ENCODE measurements at regions not wholly inside any gene's neighbourhood (a gene's known extent, or its start where the extent isn't known, plus 50 kb on each side); places are given as distances from the start of the nearest gene placed in this dataset.

DNA sequence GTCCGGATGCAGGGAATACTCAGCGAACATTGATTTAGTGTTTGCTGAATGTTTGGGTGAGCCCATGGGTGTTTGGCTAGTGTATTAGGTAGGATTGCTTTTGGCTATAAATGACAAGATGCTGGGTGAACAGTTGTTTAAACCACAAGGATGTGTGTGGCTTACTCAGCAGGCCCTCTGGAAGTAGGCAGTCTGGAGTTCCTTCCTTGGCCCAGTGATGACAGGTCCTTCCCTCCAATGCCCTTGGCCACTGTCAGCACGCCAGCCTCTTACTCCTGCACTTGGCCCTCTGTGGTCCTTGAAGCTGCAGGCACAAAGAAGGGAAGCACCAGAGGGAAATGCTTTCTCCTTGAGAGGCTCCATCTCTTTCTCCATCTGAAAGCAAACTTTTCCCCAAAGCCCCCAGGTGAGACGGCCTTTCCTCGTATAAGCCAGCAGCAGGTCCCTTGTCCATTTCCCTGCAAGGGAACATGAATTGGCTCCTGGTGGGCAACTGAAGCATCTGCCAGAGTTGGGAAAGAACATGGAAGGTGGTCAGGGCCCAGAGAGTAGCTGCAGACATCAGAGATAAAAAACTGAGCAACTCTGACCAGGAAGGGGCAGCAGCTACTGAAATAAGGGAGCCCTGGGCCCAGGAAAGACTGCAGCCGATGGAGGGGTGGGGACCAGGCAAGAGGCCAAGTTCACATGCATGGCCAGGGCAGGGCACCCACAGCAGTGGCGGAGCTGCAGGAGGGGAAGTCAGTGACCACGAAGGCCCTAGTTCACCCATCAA is 105.0 kb downstream of the TPRA1 start:
- ATAC-seq (no peak), DNase-seq (no peak)
- intact Hi-C loops (cut with DNase I, micrococcal nuclease) = no loop called here

DNA sequence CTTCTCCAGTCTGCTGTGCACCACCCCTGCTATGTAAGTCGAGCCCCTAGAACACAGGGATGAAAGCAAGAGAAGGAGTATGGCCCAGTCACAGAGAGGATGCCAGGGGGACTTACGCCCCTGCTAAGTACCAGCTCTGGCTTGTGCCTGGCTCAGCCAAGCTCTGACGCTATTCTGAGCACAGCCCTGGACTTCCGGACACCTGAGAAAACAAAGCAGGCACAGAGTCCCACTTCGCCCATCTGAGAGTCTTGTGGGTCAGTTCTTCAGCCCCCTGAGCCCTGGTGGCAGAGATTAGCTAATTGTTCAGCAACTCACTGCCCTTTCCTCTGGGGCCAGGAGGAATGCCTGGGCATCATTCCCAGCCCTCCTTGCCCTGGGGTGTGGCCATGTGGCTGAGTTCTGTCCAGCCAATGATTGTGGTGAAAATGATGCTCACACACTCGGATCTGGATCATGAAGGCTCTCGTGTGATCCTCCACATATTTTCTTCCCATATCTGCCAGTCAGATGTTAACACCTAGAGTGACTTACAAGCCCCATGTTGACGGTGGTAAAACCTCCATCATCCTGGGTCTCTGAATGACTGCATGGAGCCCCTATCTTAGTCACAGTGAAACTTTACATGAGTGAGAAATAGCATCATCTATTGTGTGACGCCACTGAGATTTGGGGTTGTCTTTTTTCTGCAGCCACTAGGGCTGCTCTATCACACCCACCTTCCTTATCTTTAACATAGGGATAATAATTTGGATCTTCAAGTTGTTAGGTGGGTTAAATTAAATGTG is 105.7 kb downstream of the TPRA1 start:
- no peak for ATAC-seq
- DNase-seq = no peak
- intact Hi-C loops (cut with DNase I, micrococcal nuclease) = no loop called here

DNA sequence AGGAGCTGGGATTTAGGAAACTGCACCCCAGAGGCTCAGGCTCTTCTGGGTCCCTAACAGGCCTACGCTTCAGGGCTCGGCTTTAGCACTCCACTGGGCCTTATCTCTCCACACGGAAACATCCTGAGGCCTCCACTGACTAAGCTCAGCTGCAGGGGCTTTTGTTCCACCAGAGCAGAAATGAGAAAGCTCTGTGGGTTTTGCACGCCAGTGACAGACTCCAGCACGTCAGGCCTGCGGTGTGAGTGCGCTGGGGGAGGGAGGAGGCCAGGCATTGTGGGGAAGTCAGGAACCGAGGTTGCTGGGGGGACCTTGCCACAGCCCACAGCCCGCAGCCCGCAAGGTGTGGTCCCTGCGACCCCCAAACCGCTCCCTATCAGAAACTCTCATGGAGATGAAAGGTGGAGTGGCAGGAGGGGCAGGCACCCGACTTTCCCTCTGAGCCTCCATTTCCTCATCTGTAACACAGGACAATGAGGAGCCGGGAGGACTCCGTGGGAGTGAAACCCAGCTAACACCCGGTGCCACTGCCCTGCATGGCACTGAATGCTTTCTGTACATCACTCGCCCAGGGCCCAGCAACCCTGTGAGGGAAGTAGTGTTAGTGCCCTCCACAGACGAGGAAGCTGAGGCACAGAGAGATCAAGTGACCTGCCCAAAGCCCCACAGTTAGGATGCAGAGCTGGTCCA is 106.5 kb downstream of the TPRA1 start:
- DNase-seq (no peak), ATAC-seq (no peak)
- intact Hi-C loops (cut with DNase I, micrococcal nuclease) = no loop called here

DNA sequence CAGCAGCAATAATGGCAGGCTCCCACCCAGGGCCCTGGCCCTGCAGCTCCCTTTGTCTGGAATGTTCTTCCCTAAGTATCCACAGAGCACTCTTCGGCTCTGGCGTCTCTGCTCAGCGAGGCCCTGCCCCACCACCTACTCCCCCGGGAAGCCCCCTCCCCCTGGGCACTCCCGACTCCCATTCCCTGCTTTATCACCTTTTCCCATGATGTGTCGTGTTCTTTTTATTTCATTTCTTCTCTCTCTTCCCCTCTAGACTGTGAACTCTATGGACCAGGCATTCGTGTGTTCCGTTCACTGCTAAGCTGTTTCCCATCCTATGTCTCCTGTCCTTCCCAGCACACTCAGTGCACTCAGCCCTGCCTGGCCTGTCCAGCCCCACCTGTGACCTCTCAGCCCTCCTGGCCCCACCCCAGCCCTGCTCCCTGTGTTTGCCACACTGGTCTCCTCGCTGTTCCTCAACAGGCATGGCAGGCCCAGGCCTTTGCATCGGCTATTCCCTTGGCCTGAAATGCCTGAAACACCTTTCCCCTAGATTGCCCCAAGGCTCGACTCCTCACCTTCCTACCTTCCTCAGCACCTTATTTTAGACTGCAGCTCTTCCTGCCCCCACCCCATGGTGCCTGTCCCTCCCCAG is 107.4 kb downstream of the TPRA1 start:
- intact Hi-C loops (cut with DNase I, micrococcal nuclease) = no loop called here
- ATAC-seq (no peak), DNase-seq (no peak)

DNA sequence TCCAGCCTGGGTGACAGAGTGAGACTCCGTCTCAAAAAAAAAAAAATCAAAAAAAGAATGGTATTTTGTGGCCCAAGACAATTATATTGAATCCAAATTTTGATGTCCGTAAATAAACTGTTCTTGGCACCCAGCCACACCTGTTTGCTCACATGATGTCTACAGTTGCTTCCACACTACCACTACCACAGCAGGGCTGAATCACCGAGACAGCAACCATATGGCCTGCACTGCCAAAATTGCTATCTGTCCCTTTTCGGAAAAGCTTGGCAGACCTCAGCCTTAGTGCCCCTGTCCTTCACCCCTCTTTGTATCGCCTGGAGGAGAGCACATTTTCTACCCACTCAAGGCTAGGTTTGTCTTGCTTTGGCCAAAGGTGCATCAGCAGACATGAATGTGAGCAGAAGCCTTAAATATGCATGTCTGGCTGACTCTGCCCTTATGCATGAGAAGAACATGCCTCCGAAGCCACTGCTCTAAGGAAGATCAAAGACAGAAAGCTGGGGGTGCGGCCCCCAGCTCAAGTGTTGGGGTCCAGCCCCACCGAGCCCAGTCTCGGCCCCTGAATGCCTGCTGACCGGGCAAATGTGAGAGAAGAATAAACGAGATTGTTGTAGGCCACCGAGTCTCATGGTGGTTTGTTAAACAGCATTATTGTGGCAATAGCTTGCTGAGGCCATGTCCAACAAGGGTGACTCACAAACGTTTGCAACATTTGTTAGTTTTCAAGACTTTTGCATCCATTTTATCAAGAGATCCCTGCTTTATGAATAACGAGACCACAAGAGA is 108.1 kb downstream of the TPRA1 start:
- no peak for ATAC-seq
- intact Hi-C loops (cut with DNase I, micrococcal nuclease) = no loop called here
- DNase-seq = no peak

DNA sequence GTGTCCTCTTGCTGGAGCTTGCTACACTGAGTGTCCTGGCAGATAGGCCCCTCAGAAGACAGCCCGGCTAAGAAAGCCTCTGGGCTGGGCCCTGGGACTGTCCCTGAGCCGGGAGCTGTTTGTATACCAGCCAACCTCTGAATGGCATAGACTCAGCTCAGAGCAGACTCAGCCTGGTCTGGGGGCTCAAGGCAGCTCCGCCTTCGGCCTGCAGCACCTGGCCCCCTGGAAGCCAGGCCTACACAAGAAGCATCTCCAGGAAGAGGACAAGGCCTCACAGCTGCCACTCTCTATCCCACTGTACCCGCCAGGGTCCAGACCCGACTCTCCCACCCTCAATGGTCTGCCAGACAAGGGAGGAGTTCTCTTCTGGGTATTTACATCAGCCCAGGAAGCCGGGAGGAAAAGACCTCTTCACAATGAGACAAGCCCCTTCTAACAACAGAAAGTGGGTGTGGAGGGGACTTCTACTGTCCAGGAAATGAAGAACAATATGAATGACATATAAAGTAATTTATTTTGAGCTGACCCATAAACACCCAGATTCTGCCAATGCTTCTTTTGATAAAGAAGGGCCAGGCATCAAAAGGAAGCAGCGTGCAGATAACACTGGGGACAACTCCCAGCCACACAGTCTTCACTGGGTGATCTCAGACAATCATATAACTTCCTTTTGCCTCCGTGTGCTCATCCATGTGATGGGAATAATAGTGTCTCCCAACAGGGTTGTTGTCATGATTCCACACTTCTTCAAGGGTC is 110.2 kb downstream of the TPRA1 start:
- ATAC-seq (no peak), DNase-seq (no peak)
- intact Hi-C loops (cut with DNase I, micrococcal nuclease) = no loop called here

DNA sequence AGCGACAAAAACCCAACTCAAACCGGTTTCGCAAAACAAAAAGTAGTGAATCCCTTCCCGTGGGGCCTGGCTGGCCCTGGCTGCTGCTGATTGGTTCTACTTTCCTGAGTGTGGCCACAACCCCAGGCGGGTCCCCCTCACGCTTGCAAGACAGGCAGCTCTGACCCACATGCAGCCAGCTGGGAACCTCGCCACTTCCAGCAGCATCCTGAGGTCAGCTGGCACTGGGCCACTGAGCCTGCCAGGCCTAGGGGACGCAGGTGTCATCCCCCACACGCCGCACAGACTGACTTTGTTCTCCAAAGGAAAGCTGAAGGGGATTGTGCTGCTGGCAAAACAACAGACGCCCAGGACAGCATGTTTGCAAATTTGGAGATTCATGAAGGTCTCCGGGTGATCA is 111.1 kb downstream of the TPRA1 start:
- DNase-seq (no peak), ATAC-seq (no peak)
- intact Hi-C loops (cut with DNase I, micrococcal nuclease) = no loop called here

DNA sequence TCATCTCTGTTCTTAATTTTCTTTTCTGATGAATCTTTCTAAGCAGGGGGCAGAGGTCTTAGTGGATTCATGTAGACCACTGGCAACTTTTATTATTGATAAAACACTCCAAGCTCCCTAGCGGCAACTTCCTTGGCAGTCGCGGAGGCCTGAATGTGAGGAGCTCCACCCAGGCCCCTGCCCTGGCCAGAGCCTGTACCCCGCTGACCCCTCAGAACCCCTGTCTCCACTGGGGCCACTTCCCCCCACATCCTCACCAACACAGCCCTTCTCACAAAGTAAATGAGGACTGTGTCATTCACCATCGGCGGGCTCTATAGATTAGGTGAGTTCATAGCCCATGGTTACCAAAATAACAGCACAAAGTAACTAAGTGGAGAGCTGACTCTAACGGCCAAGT is 111.6 kb downstream of the TPRA1 start:
- DNase-seq (no peak), ATAC-seq (no peak)
- intact Hi-C loops (cut with DNase I, micrococcal nuclease) = no loop called here

DNA sequence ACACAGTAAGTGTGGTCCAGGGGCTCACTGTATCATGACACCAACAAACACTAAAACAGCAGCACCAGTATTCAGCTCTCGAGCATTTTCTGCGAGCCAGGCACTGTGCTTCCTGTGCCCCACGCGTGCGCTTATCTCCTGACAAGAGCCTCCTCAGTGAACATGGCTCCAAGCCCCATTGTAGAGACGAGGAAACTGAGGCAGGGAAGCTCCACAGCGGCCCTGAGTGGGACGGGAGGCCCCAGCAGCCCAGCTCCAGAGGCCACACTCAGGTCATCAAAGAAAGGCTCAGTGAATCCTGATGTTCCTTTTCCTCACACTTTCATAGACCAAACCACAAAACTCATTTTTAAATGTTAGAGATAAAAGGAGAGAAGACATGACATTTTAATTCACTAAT is 113.1 kb downstream of the TPRA1 start:
- DNase-seq = no peak
- intact Hi-C loops (cut with DNase I, micrococcal nuclease) = no loop called here
- no peak for ATAC-seq

DNA sequence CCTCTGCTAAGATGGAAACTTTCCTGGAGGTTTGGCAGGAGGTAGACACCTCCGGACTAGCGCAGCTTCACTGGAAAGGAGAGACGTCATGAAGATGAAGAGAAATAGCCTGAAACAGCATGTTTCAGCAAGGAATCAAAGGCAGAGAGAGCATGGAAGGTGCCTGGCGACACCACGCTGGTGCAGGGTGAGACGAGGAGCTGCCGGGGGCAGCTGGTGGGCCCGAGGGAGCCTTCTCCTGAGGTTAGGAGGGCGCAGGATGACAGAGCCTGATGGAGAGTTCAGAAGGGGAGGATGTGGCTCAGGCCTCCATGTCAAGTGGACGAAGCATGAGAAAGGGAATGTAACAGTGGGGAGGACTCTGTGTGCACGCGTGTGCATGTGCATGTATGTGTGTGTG is 113.6 kb downstream of the TPRA1 start:
- no peak for DNase-seq
- no peak for ATAC-seq
- intact Hi-C loops (cut with DNase I, micrococcal nuclease) = no loop called here

DNA sequence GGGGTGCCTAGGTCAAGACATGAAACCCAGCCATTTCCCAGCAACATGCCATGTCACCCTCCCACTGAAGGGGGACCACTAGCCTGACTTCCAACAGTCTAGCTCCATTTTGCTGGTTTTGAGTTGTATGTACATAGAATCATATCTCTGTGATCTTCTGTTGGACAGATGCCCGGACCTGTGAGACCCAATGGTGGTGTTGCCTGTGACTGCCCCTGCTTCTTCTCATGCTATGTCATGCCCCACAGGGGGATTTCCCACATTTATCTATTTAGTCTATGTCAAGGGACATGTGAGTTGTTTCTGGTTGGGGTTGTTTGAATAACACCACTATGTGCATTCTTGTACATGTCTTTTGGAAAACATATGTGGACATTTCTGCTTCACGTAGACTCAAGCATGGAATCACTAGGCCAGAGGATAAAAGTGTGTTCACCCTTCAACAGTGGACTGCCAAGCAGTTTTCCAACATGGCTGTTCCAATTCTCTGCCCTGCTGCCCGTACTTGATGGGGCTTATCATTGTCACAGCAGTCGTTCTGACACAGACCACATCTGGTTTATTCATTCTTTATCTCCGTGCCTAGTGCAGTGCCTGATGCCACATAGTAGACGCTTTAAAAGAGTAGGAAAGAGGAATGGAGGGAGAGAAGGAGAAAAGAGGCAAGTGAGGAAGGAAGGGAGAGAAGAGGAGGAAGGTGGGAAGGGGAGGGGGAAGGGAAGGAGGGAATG is 114.4 kb downstream of the TPRA1 start:
- DNase-seq (no peak), ATAC-seq (no peak)
- intact Hi-C loops (cut with DNase I, micrococcal nuclease) = no loop called here

DNA sequence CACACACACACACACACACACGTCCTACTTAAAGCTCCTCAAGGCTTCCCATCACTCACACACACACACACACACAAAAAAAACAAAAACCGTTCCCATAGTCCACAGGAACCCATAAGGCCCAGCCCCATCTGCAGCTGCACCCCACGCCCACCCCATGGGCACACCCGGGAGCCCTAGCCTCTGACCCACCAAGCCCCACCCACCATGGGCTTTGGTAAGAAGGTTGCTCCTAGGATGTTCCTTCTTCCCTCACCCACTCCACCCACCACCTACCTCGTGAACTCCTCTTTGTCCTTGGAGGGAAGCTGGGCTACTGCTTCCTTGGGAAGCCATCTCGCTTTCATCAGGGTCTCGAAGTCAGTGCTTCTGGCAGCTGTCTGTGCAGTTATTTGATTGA is 115.1 kb downstream of the TPRA1 start:
- ATAC-seq (no peak), DNase-seq (no peak)
- intact Hi-C loops (cut with DNase I, micrococcal nuclease) = no loop called here

DNA sequence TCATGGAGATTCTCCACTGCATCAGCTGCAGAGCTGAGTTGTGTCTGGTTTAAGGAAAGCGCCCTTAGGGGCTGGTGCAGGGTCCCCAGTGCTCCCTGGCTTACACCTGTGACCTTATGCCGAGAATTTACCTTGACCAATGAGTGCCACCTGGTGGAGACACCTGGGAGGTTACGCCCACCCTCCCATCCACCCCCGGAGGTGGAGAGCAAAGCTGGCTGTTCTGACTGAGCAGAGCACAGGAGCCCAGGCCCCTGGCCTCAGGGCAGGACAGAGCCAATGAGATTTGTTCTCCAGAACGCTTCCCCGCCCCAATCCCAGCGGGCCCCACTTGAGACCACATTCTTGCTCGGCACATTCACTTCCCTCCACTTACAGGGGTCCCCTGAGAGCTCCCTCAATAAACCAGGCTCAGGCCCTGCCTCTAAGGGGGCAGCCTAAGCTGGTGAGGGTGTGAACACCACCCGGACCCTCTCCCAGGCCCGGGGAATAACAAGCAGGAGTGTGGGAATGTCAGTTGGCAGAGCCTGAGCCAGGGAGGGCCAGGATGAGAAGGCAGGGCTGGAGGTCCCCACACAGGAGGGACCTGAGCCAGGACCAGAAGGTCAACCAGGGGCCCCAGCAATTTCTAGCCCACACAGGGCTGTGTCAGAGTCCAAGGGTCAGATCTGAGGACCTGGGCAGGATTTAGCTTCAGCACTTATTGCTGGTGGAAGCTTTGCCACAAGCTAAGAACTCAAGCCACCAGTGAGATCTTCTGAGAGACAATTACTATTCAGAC is 117.1 kb downstream of the TPRA1 start:
- ATAC-seq = peak; percentile 48
- intact Hi-C loops (cut with DNase I, micrococcal nuclease) = no loop called here
- DNase-seq = peak in 1 of 2 donors; percentile 14

DNA sequence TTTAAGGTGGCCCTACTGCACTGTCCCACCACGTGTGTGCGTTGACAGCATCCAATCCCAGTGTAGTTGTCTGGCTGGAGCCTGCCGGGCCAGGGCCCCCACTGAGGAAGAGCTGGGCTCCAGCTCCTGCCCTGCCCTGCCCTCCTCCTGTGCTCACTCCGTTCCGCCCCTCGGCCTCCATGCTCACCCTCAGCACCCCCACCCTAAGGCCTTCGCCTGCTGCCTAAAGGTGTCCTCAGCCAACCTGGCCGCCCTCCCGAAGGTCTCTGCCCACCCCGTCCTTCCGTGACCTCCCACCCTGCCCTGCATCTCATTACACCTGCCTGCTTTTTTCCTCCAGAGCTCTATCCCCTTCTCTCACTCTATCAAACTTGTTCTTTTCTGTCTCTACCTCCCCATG is 118.0 kb downstream of the TPRA1 start:
- DNase-seq = no peak
- intact Hi-C loops (cut with DNase I, micrococcal nuclease) = no loop called here

DNA sequence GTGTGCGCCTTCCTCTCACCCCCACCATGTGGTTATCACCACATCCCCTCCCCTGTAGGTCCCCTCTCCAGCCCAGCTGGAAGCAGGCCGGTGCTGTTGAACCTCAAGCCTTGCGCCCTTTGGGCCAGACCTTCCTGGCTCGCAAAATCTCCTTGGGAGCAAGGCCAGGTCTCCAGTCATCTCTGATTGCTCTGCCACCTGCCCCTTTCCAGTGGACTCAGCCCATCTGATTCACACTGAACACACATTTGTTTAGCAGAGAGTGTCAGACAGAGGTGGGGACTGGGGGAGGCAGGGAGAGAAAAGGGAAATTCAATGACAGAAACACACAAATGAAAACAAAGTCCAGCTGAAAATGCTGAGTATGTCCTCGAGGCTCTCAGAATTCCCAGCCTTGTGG is 119.4 kb downstream of the TPRA1 start:
- no peak for ATAC-seq
- no peak for DNase-seq
- intact Hi-C loops (cut with DNase I, micrococcal nuclease) = no loop called here

More for the DNA sequence above, 118.0 kb downstream of the TPRA1 start:
- ATAC-seq = no peak

DNA sequence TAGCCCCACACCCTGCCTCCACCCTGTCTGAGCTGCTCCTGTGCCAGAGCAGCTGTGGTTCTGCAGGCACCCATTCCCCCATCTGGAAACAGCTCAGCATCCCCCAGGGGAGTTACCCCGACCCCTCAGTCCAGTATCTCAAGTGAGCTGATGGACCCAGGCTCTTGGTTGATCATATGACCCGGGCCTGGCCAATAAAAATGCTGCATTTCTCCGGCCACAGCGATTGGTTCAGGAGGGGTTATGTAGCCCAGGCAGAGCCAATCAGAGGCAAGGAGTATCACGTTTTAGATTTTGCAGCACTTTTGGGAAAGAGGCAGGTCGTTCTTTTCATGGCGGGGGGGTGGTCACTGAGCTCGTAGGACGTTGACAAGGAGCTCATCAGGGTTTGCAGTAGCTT is 120.8 kb downstream of the TPRA1 start:
- no peak for ATAC-seq
- DNase-seq = no peak
- intact Hi-C loops (cut with DNase I, micrococcal nuclease) = no loop called here

DNA sequence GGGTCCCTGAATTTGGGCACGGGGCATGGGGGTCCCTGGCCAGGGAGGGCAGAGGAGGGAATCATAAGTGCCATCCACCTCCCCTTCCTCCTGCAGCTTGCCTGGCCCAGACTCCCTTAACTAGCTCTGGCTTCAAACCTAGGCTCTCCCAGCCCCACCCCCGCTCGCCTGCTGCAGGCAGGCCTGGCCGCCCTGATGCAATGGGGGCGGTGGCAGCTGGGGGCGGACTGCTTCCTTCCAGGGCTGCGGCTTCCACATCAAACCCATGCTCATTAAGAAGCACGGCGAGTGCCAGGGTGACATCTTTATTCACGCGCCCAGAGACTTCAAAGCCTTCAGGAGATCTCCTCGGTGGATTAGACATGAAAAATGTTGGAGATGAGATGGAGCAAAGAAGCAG is 123.1 kb downstream of the TPRA1 start:
- no peak for ATAC-seq
- intact Hi-C loops (cut with DNase I, micrococcal nuclease) = no loop called here
- no peak for DNase-seq

Data from left colon (tissue), 2 donors.